B cell (primary cell): ENCODE measurements at regions not wholly inside any gene's neighbourhood (a gene's known extent, or its start where the extent isn't known, plus 50 kb on each side); places are given as distances from the start of the nearest gene placed in this dataset.

Experiments used
- ATAC-seq: fragments of 200-7000 bp; cut with Tn5 transposase; one replicate; pipeline ENCODE4 v1.10.0; 2021; ENCODE audit warnings: low read depth, mild to moderate bottlenecking, moderate number of reproducible peaks, moderate library complexity
- CTCF ChIA-PET: fragments of 350-600 bp; sonication (Branson Sonifier 250); formaldehyde crosslinking; loops from one replicate; lab custom pipeline; 2021; ENCODE audit warnings: antibody characterized with exemption, inconsistent platforms; lab: Charles Lee
- POLR2A ChIA-PET: fragments of 350-600 bp; sonication (Branson Sonifier 250); formaldehyde crosslinking; loops from one replicate; lab custom pipeline; 2021; ENCODE audit warnings: antibody characterized with exemption; lab: Charles Lee
- DNase-seq: peaks from one replicate; pipeline ENCODE4 v3.0.0; 2013
- H2AFZ ChIP-seq: 2 replicates; pipeline ENCODE4 v1.6.1; 2012; ENCODE audit warnings: mild to moderate bottlenecking, low read depth, low read length; ENCODE audit not compliant: insufficient read depth, poor library complexity, severe bottlenecking
- H3K27ac ChIP-seq, 2 donors: 1 replicate in 1 of 2; 2 replicates in 1 of 2; pipeline ENCODE4 v1.5.1; 2012 to 2013; ENCODE audit warnings: low read length in 2 of 2, mild to moderate bottlenecking in 2 of 2, moderate library complexity in 1 of 2
- H3K27me3 ChIP-seq, 4 experiments: fragments of 200-600 bp in 1 of 4; sonication (generic) in 1 of 4; replicated peaks in 1 of 4; 1 replicate in 2 of 4; 2 replicates in 2 of 4; pipeline versions ENCODE4 v1.6.1 to v1.7.0; 2013 to 2016; ENCODE audit warnings: low read length in 3 of 4, mild to moderate bottlenecking in 2 of 4, mixed read lengths in 1 of 4, moderate library complexity in 1 of 4; ENCODE audit not compliant: insufficient read depth in 4 of 4, control insufficient read depth in 3 of 4; ENCODE audit errors: control extremely low read depth in 1 of 4
- H3K36me3 ChIP-seq, 2 experiments: replicated peaks in 1 of 2; 1 replicate in 1 of 2; 2 replicates in 1 of 2; pipeline versions ENCODE4 v1.6.1 to v1.7.1; 2013; ENCODE audit warnings: low read length in 1 of 2; ENCODE audit not compliant: insufficient read depth in 2 of 2, control insufficient read depth in 1 of 2; ENCODE audit errors: control extremely low read depth in 1 of 2, extremely low read depth in 1 of 2
- H3K4me1 ChIP-seq, 2 donors: fragments of 200-600 bp in 1 of 2; sonication (generic) in 1 of 2; 1 replicate in 1 of 2; 2 replicates in 1 of 2; pipeline versions ENCODE4 v1.5.1 to v1.6.1; 2013 to 2017; ENCODE audit warnings: low read length in 2 of 2; ENCODE audit not compliant: control insufficient read depth in 2 of 2, insufficient read depth in 2 of 2
- H3K4me2 ChIP-seq: replicated peaks from 2 replicates; pipeline ENCODE3; 2012; ENCODE audit warnings: mild to moderate bottlenecking, low read depth, low read length; ENCODE audit not compliant: poor library complexity, severe bottlenecking
- H3K4me3 ChIP-seq, 5 experiments: fragments of 200-600 bp in 1 of 5; sonication (generic) in 1 of 5; 1 replicate in 3 of 5; 2 replicates in 2 of 5; pipeline versions ENCODE4 v1.5.1 to v1.7.0; 2011 to 2016; ENCODE audit warnings: low read length in 4 of 5, mild to moderate bottlenecking in 4 of 5, low read depth in 2 of 5, control low read depth in 1 of 5, moderate library complexity in 1 of 5; ENCODE audit not compliant: insufficient read depth in 1 of 5; ENCODE audit errors: control extremely low read depth in 1 of 5, extremely low read depth in 1 of 5
- H3K79me2 ChIP-seq: fragments of 200-600 bp; sonication (generic); one replicate; pipeline ENCODE4 v1.6.0; 2016; ENCODE audit warnings: low read length; ENCODE audit not compliant: control insufficient read depth, insufficient read depth
- H3K9ac ChIP-seq: fragments of 200-600 bp; sonication (generic); 2 replicates; pipeline ENCODE4 v1.6.1; 2017; ENCODE audit warnings: mild to moderate bottlenecking, low read length, moderate library complexity
- H3K9me3 ChIP-seq, 3 donors: one replicate each; pipeline versions ENCODE4 v1.6.1 to v1.7.1; 2013; ENCODE audit warnings: low read length in 2 of 3; ENCODE audit not compliant: control insufficient read depth in 2 of 3, insufficient read depth in 1 of 3; ENCODE audit errors: control extremely low read depth in 1 of 3
- H4K20me1 ChIP-seq: 2 replicates; pipeline ENCODE4 v1.6.0; 2012; ENCODE audit warnings: mild to moderate bottlenecking, low read length; ENCODE audit not compliant: insufficient read depth, control insufficient read depth, poor library complexity, severe bottlenecking
- H3K27ac Mint-ChIP-seq: one replicate; pipeline ENCODE4 v1.8.0; 2021; ENCODE audit warnings: mixed read lengths
- H3K27me3 Mint-ChIP-seq: one replicate; pipeline ENCODE4 v1.8.0; 2021; ENCODE audit warnings: mixed read lengths
- H3K4me1 Mint-ChIP-seq: one replicate; pipeline ENCODE4 v1.8.0; 2021; ENCODE audit warnings: mixed read lengths
- H3K4me3 Mint-ChIP-seq: one replicate; pipeline ENCODE4 v1.8.0; 2021; ENCODE audit warnings: mixed read lengths
- H3K9me3 Mint-ChIP-seq: one replicate; pipeline ENCODE4 v1.8.0; 2022; ENCODE audit warnings: mixed read lengths; ENCODE audit not compliant: insufficient read depth
- CTCF ChIP-seq: fragments of 200-600 bp; IDR thresholded peaks from one replicate; pipeline ENCODE4 v1.8.0; 2022; ENCODE audit warnings: antibody characterized with exemption, mild to moderate bottlenecking
- EZH2 ChIP-seq: IDR thresholded peaks from 2 replicates; pipeline ENCODE4 v1.6.1; 2012; ENCODE audit warnings: borderline replicate concordance, low read depth, mild to moderate bottlenecking, moderate library complexity, low read length; ENCODE audit not compliant: insufficient read depth, poor library complexity, severe bottlenecking
- WGBS: methylation state at CpG from one replicate; pipeline ENCODE4 v1.1.5; 2013; ENCODE audit warnings: missing lambda C conversion rate; ENCODE audit not compliant: insufficient coverage; 5-methylcytosine and 5-hydroxymethylcytosine counted together
- intact Hi-C: fragments of 100-400 bp; cut with micrococcal nuclease; formaldehyde crosslinking; loops from one replicate; pipeline ENCODE4 v1.10.0; 2022

- no peak overlapping the region for H3K27ac ChIP-seq
These were observed 488.8 kb upstream of the POU3F4 start for GRCh38 chrX:83019258-83019657.

GRCh38 chrX:83022020-83022419 is 486.1 kb upstream of the POU3F4 start:
- Mint-ChIP-seq H3K27me3 (no peaks in the 10 kb centered on the region), H3K4me3 (no peak overlapping the region), H3K4me1 (no peaks in the 10 kb centered on the region), H3K27ac (no peak overlapping the region), H3K9me3 (peaks cover 3% of the 10 kb centered on the region)
- Histone ChIP-seq H2AFZ (no peak overlapping the region), H4K20me1 (no peaks in the 10 kb centered on the region), H3K4me3 (no peak overlapping the region), H3K27me3 (no peaks in the 10 kb centered on the region), H3K79me2 (no peaks in the 10 kb centered on the region), H3K4me2 (no peak overlapping the region), H3K36me3 (no peaks in the 10 kb centered on the region), H3K9ac (no peak overlapping the region), H3K27ac (no peak overlapping the region), H3K9me3 (no peaks in the 10 kb centered on the region), H3K4me1 (no peaks in the 10 kb centered on the region)
- intact Hi-C loops: no loop called here
- TF ChIP-seq CTCF (no peak), EZH2 (no peak)
- no peak for DNase-seq
- ChIA-PET POLR2A (no interaction called here), CTCF (no interaction called here)
- no CpG with 5 or more reads among the region's 1 CpG for WGBS
- ATAC-seq: no peak

More at GRCh38 chrX:83019258-83019657, 488.8 kb upstream of the POU3F4 start:
- Histone ChIP-seq H3K4me2 (no peak overlapping the region), H3K4me1 (no peaks in the 10 kb centered on the region), H3K9ac (no peak overlapping the region), H3K79me2 (no peaks in the 10 kb centered on the region), H4K20me1 (no peaks in the 10 kb centered on the region), H3K36me3 (no peaks in the 10 kb centered on the region), H2AFZ (no peak overlapping the region), H3K4me3 (no peak overlapping the region), H3K9me3 (no peaks in the 10 kb centered on the region), H3K27me3 (no peaks in the 10 kb centered on the region)
- DNase-seq: no peak
- intact Hi-C loops: no loop called here
- no peak for TF ChIP-seq EZH2
- TF ChIP-seq CTCF: no peak
- POLR2A ChIA-PET: no interaction called here
- WGBS: no CpG with 5 or more reads among the region's 1 CpG
- no peak for ATAC-seq
- no peak overlapping the region for H3K27ac Mint-ChIP-seq
- no peak overlapping the region for H3K4me3 Mint-ChIP-seq
- H3K4me1 Mint-ChIP-seq: no peaks in the 10 kb centered on the region
- H3K9me3 Mint-ChIP-seq: peaks cover 3% of the 10 kb centered on the region
- H3K27me3 Mint-ChIP-seq: no peaks in the 10 kb centered on the region
- CTCF ChIA-PET: no interaction called here
